ENCODE measurements at regions not wholly inside any gene's neighbourhood (a gene's known extent, or its start where the extent isn't known, plus 50 kb on each side); places are given as distances from the start of the nearest gene placed in this dataset.

- H3K4ac ChIP-seq (replicated peaks; ENCODE audit: insufficient read length, low read depth, low read length): no peak overlapping the region
Measured at GRCh38 chr21:32824950-32825349, 53.4 kb upstream of the PAXBP1 start.

More at GRCh38 chr21:32824950-32825349, 53.4 kb upstream of the PAXBP1 start:
- Histone ChIP-seq H3K23me2 (ENCODE audit: low read depth, low read length) (no peaks in the 10 kb centered on the region), H3K79me1 (ENCODE audit: low read depth, low read length) (no peaks in the 10 kb centered on the region), H2BK20ac (ENCODE audit: low read length) (no peak overlapping the region), H2BK120ac (replicated peaks; ENCODE audit: low read depth, low read length) (no peak overlapping the region), H3K18ac (ENCODE audit: extremely low read depth, low read length) (no peak overlapping the region), H3K36me3 (ENCODE audit: control insufficient read depth in 2 of 4, insufficient read depth in 4 of 4, low read length in 3 of 4) (no peaks in the 10 kb centered on the region), H4K20me1 (replicated peaks in 1 of 2; ENCODE audit: control insufficient read depth in 1 of 2, insufficient read depth in 2 of 2, low read length in 2 of 2) (no peaks in the 10 kb centered on the region), H2BK15ac (ENCODE audit: low read length) (no peak overlapping the region), H4K8ac (ENCODE audit: extremely low read depth, insufficient read depth, low read length) (no peak overlapping the region), H3K27ac (ENCODE audit: low read depth, low read length) (no peak overlapping the region), H3K23ac (ENCODE audit: insufficient read length) (no peak overlapping the region), H3K9me3 (ENCODE audit: insufficient read depth in 2 of 2, low read depth in 1 of 2, low read length in 1 of 2) (no peaks in the 10 kb centered on the region), H3K56ac (replicated peaks; ENCODE audit: insufficient read length, low read depth, low read length) (no peak overlapping the region), H3K27me3 (replicated peaks in 1 of 4; ENCODE audit: control insufficient read depth in 3 of 4, extremely low read depth in 1 of 4, insufficient read depth in 3 of 4, low read length in 3 of 4) (no peaks in the 10 kb centered on the region), H3K79me2 (ENCODE audit: control insufficient read depth in 1 of 2, insufficient read depth in 2 of 2, low read length in 2 of 2) (no peaks in the 10 kb centered on the region), H3K9ac (replicated peaks in 1 of 4; ENCODE audit: extremely low read depth in 1 of 4, low read depth in 3 of 4, low read length in 3 of 4) (no peak overlapping the region), H2BK12ac (ENCODE audit: low read depth, low read length) (no peak overlapping the region), H3K4me2 (ENCODE audit: insufficient read depth in 1 of 2, low read depth in 2 of 2, low read length in 2 of 2) (no peak overlapping the region), H3K14ac (ENCODE audit: insufficient read length) (no peak overlapping the region), H2AK5ac (ENCODE audit: low read depth, low read length) (no peak overlapping the region), H4K91ac (replicated peaks; ENCODE audit: insufficient read length, low read length) (no peak overlapping the region), H4K5ac (ENCODE audit: insufficient read length, low read depth, low read length) (no peak overlapping the region), H2BK5ac (ENCODE audit: low read depth, low read length) (no peak overlapping the region), H3K4me1 (replicated peaks in 1 of 4; ENCODE audit: control insufficient read depth in 3 of 4, insufficient read depth in 4 of 4, low read length in 3 of 4) (no peaks in the 10 kb centered on the region), H3K4me3 (ENCODE audit: extremely low read depth in 1 of 4, insufficient read depth in 2 of 4, low read depth in 3 of 4, low read length in 4 of 4) (no peak overlapping the region), H2AFZ (ENCODE audit: low read length) (no peak overlapping the region)
- DNase-seq (ENCODE audit: low read depth in 1 of 2, low spot score in 2 of 2) (no peak), FAIRE-seq (no peak)
- POLR2A ChIA-PET (ENCODE audit: partially characterized antibody): no interaction called here
- CTCF ChIA-PET (ENCODE audit: partially characterized antibody): interaction anchor here (0.8 to 2.7 kb wide), 10 partner anchors 9 to 179 kb away, joined by 3 to 14 read pairs (median 6); no protein-coding TSS in a partner anchor
- TF ChIP-seq CEBPB (IDR thresholded peaks at IDR 0.05; ENCODE audit: low read depth, low read length) (no peak), KDM1A (IDR thresholded peaks at IDR 0.05; ENCODE audit: borderline replicate concordance, low read length) (peak; percentile 52; the same call in 1 of the 2 replicates)
- WGBS, 2 experiments (ENCODE audit: extremely low coverage in 1 of 2, insufficient coverage in 1 of 2, insufficient read length in 1 of 2, insufficient replicate concordance in 2 of 2, low coverage in 1 of 2, low lambda C conversion rate in 2 of 2, missing lambda C conversion rate in 1 of 2): 86% methylated on average over 1 of the region's 1 CpG; no CpG with 5 or more reads in 1 of the 2 experiments
